PFSK-1 (cell line): ENCODE measurements at regions not wholly inside any gene's neighbourhood (a gene's known extent, or its start where the extent isn't known, plus 50 kb on each side); places are given as distances from the start of the nearest gene placed in this dataset.

Source experiments
- FOXP2 ChIP-seq: optimal IDR thresholded peaks from 2 replicates; pipeline ENCODE3; 2011; ENCODE audit warnings: borderline replicate concordance, control low read depth, inconsistent platforms; ENCODE audit not compliant: insufficient read depth; ENCODE audit errors: extremely low read length, extremely low read depth
- POLR2AphosphoS5 ChIP-seq: IDR thresholded peaks from 2 replicates; pipeline ENCODE4 v1.6.1; 2012; ENCODE audit warnings: low read depth, mild to moderate bottlenecking, control low read depth, low read length, moderate library complexity
- REST ChIP-seq, 2 experiments: IDR thresholded peaks; 2 replicates each; pipeline versions ENCODE4 v1.6.1 to v1.8.0; 2011 to 2012; ENCODE audit warnings: low read depth in 2 of 2, low read length in 2 of 2, control low read depth in 1 of 2, inconsistent platforms in 1 of 2, mild to moderate bottlenecking in 1 of 2, moderate library complexity in 1 of 2; ENCODE audit not compliant: insufficient read depth in 1 of 2
- SIN3A ChIP-seq: IDR thresholded peaks from 2 replicates; pipeline ENCODE4 v1.6.1; 2012; ENCODE audit warnings: mild to moderate bottlenecking, low read length, moderate library complexity, borderline replicate concordance; ENCODE audit not compliant: insufficient read depth
- TAF1 ChIP-seq: IDR thresholded peaks from 2 replicates; pipeline ENCODE4 v1.6.1; 2012; ENCODE audit warnings: low read length, control low read depth, borderline replicate concordance; ENCODE audit not compliant: insufficient read depth

GRCh38 chr9:107603281-107603680 is 113.7 kb upstream of the KLF4 start:
- TF ChIP-seq REST (IDR thresholded peaks at IDR 0.05; ENCODE audit: insufficient read depth in 1 of 2, low read depth in 2 of 2, low read length in 2 of 2) (no peak), POLR2AphosphoS5 (no peak), SIN3A (no peak), TAF1 (no peak), FOXP2 (no peak)

- TF ChIP-seq POLR2AphosphoS5 (no peak), TAF1 (no peak), FOXP2 (no peak), REST (IDR thresholded peaks at IDR 0.05; ENCODE audit: insufficient read depth in 1 of 2, low read depth in 2 of 2, low read length in 2 of 2) (no peak), SIN3A (no peak)
Observed at GRCh38 chr9:107600060-107600573, 110.5 kb upstream of the KLF4 start.

- TF ChIP-seq SIN3A, result no peak
- TF ChIP-seq TAF1, result no peak
- no peak for TF ChIP-seq POLR2AphosphoS5
Observed at GRCh38 chr9:107597743-107598217, 108.2 kb upstream of the KLF4 start.

- no peak for TF ChIP-seq REST (IDR thresholded peaks at IDR 0.05; ENCODE audit: insufficient read depth in 1 of 2, low read depth in 2 of 2, low read length in 2 of 2)
- TF ChIP-seq SIN3A, result no peak
- no peak for TF ChIP-seq TAF1
- no peak for TF ChIP-seq FOXP2
- no peak for TF ChIP-seq POLR2AphosphoS5
Observed at GRCh38 chr9:107594908-107595530, 105.5 kb upstream of the KLF4 start.

- TF ChIP-seq FOXP2 (no peak), REST (IDR thresholded peaks at IDR 0.05; ENCODE audit: insufficient read depth in 1 of 2, low read depth in 2 of 2, low read length in 2 of 2) (no peak), SIN3A (no peak), TAF1 (no peak), POLR2AphosphoS5 (no peak)
Observed at GRCh38 chr9:107593224-107593870, 103.8 kb upstream of the KLF4 start.
